ENCODE measurements at regions not wholly inside any gene's neighbourhood (a gene's known extent, or its start where the extent isn't known, plus 50 kb on each side); places are given as distances from the start of the nearest gene placed in this dataset.

DNA sequence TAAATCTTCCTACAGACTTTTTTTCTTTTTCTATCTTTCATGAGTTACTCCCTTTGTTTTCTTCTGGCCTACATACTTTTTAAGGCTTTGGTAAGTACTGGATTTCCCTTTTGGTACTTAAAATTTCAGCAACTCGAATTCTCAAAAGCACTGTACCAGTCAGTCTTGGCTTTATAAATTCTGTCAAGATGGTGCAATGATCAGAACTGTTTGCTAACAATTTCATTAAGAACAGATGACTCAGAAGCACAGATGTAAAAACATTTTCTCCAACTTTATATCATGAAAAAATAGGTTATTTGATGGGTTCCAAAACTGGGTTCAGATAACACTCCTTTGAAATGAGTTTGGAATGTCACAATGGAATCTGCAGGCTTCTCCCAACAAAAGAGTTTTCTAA is 1961.8 kb upstream of the FLRT2 start:
- no peaks in the 10 kb centered on the region for H3K4me1 ChIP-seq
- H2AFZ ChIP-seq = no peak overlapping the region

DNA sequence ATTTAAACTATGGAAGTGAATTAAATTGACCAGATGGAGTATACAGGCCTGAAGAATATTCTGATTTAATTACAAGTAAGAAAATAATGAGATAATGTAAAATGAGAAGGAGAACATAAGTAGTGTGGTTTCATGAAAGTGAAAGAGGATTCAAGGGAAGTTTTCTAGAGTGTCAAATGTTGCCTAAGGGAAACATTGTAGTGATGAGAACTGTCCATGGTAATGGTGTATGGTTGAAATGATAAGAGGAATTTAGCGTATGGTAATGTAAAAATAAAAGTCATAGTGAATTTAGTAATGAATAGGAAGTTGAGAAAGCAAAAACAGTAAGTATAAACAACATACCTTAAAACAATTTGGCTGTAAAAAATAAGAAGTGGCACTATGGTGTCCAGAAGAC is 1954.6 kb upstream of the FLRT2 start:
- Histone ChIP-seq H3K9me3 (ENCODE audit: control insufficient read depth, low read length) (no peaks in the 10 kb centered on the region), H3K4me3 (ENCODE audit: low read depth, low read length) (no peak overlapping the region), H3K36me3 (ENCODE audit: control insufficient read depth, insufficient read depth, low read length) (no peaks in the 10 kb centered on the region), H2AFZ (no peak overlapping the region), H3K27me3 (ENCODE audit: control insufficient read depth, insufficient read depth, low read length) (no peaks in the 10 kb centered on the region), H3K27ac (no peak overlapping the region), H3K4me1 (no peaks in the 10 kb centered on the region), H3K79me2 (no peaks in the 10 kb centered on the region), H3K9ac (no peak overlapping the region), H3K4me2 (ENCODE audit: low read length) (no peak overlapping the region)
- TF ChIP-seq, protein P1, sequence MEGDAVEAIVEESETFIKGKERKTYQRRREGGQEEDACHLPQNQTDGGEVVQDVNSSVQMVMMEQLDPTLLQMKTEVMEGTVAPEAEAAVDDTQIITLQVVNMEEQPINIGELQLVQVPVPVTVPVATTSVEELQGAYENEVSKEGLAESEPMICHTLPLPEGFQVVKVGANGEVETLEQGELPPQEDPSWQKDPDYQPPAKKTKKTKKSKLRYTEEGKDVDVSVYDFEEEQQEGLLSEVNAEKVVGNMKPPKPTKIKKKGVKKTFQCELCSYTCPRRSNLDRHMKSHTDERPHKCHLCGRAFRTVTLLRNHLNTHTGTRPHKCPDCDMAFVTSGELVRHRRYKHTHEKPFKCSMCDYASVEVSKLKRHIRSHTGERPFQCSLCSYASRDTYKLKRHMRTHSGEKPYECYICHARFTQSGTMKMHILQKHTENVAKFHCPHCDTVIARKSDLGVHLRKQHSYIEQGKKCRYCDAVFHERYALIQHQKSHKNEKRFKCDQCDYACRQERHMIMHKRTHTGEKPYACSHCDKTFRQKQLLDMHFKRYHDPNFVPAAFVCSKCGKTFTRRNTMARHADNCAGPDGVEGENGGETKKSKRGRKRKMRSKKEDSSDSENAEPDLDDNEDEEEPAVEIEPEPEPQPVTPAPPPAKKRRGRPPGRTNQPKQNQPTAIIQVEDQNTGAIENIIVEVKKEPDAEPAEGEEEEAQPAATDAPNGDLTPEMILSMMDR (IDR thresholded peaks at IDR 0.05) = no peak

More for the DNA sequence above, 1961.8 kb upstream of the FLRT2 start:
- TF ChIP-seq, protein P1 (IDR thresholded peaks at IDR 0.05) = no peak
- Histone ChIP-seq H3K27ac (no peak overlapping the region), H3K79me2 (no peaks in the 10 kb centered on the region), H3K36me3 (ENCODE audit: control insufficient read depth, insufficient read depth, low read length) (no peaks in the 10 kb centered on the region), H3K4me3 (ENCODE audit: low read depth, low read length) (no peak overlapping the region), H3K27me3 (ENCODE audit: control insufficient read depth, insufficient read depth, low read length) (no peaks in the 10 kb centered on the region), H3K9me3 (ENCODE audit: control insufficient read depth, low read length) (no peaks in the 10 kb centered on the region), H3K9ac (no peak overlapping the region), H3K4me2 (ENCODE audit: low read length) (no peak overlapping the region)

DNA sequence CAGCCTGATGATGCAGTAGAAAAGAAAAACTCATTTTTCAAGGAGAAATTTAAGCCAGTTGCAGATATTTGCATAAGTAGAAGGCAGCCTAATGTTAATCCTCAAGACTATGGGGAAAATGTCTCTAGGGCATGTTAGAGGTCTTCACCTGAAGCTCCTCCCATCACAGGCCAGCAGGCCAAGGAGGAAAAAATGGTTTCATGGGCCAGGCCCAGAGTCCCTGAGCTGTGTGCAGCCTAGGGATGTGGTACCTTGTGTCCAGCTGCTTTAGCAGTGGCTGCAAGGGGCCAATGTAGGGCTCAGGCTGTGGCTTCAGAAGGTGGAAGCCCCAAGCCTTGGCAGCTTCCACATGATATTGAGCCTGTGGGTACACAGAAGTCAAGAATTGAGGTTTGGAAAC is 1946.7 kb upstream of the FLRT2 start:
- no peak overlapping the region for H3K9ac ChIP-seq
- no peaks in the 10 kb centered on the region for H3K4me1 ChIP-seq
- H3K4me3 ChIP-seq (ENCODE audit: low read depth, low read length) = no peak overlapping the region
- H3K9me3 ChIP-seq (ENCODE audit: control insufficient read depth, low read length) = no peaks in the 10 kb centered on the region
- TF ChIP-seq, protein P1 (IDR thresholded peaks at IDR 0.05) = no peak
- H2AFZ ChIP-seq = no peak overlapping the region
- no peaks in the 10 kb centered on the region for H3K79me2 ChIP-seq
- H3K36me3 ChIP-seq (ENCODE audit: control insufficient read depth, insufficient read depth, low read length) = no peaks in the 10 kb centered on the region
- H3K27ac ChIP-seq = no peak overlapping the region
- no peak overlapping the region for H3K4me2 ChIP-seq (ENCODE audit: low read length)
- H3K27me3 ChIP-seq (ENCODE audit: control insufficient read depth, insufficient read depth, low read length) = no peaks in the 10 kb centered on the region

DNA sequence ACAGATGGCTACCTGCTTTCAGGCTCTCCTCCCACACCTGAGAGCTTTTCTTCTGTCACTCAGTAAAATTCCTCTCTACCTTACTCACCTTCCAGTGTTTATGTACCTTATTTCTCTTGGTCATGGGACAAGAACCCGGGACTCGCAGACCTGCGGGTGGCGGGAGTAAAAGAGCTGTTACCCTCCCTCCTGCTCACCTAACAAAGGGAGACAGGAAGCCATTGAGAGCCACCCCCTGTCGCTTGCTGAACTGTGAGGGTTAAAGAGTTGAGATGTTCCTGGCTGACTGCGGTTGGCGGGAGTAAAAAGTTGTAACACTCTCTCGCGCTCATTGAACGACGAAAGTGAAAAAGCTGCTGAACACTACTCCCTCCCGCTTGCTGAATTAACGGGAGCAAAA is 1935.1 kb upstream of the FLRT2 start:
- Histone ChIP-seq H3K4me3 (ENCODE audit: low read depth, low read length) (no peak overlapping the region), H3K79me2 (no peaks in the 10 kb centered on the region), H3K9ac (no peak overlapping the region), H3K9me3 (ENCODE audit: control insufficient read depth, low read length) (no peaks in the 10 kb centered on the region), H3K36me3 (ENCODE audit: control insufficient read depth, insufficient read depth, low read length) (no peaks in the 10 kb centered on the region), H3K27me3 (ENCODE audit: control insufficient read depth, insufficient read depth, low read length) (no peaks in the 10 kb centered on the region), H3K4me2 (ENCODE audit: low read length) (no peak overlapping the region), H3K4me1 (no peaks in the 10 kb centered on the region), H2AFZ (no peak overlapping the region), H3K27ac (no peak overlapping the region)
- TF ChIP-seq, protein P1 (IDR thresholded peaks at IDR 0.05) = no peak

DNA sequence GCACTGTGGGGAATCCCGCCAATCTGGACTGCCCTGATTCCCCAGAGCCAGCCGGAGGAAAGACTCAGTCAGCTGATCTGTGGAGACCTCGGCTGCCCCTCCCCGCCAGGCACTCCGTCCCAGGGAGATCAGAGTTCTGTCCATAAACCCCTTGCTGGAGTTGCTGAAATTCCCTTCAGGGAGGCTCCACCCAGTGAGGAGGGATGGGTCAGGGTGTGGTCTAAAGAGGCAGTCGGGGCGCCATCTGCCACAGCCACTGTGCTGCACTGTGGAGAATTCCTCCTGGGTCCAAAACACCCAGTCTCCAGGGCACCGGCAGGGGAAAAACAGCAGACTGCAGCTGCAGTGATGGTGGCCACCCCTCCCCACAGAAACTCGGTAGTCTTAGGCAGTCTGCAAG is 1922.3 kb upstream of the FLRT2 start:
- Histone ChIP-seq H2AFZ (no peak overlapping the region), H3K27me3 (ENCODE audit: control insufficient read depth, insufficient read depth, low read length) (no peaks in the 10 kb centered on the region), H3K79me2 (no peaks in the 10 kb centered on the region), H3K9me3 (ENCODE audit: control insufficient read depth, low read length) (no peaks in the 10 kb centered on the region), H3K9ac (no peak overlapping the region), H3K27ac (no peak overlapping the region), H3K4me1 (peaks cover 11% of the 10 kb centered on the region), H3K4me2 (ENCODE audit: low read length) (no peak overlapping the region), H3K4me3 (ENCODE audit: low read depth, low read length) (no peak overlapping the region), H3K36me3 (ENCODE audit: control insufficient read depth, insufficient read depth, low read length) (no peaks in the 10 kb centered on the region)
- TF ChIP-seq, protein P1 (IDR thresholded peaks at IDR 0.05) = no peak
